Fibroblast of peridontal ligament (primary cell): ENCODE measurements at regions not wholly inside any gene's neighbourhood (a gene's known extent, or its start where the extent isn't known, plus 50 kb on each side); places are given as distances from the start of the nearest gene placed in this dataset.

Experiments used
- DNase-seq: peaks from one replicate; pipeline ENCODE4 v3.0.0-alpha.2; 2010; ENCODE audit errors: extremely low read depth

GRCh38 chr7:93015779-93016481, 101.8 kb downstream of the SAMD9 start:
- DNase-seq = peak; percentile 27

- peak; percentile 72 for DNase-seq
Observed at GRCh38 chr7:93015101-93015778, 102.5 kb downstream of the SAMD9 start.

- no peak for DNase-seq
Observed at GRCh38 chr7:93014410-93014809, 103.4 kb downstream of the SAMD9 start.

- DNase-seq = peak; percentile 53
Observed at GRCh38 chr7:93013446-93014061, 104.2 kb downstream of the SAMD9 start.

GRCh38 chr7:93011351-93012294, 106.2 kb downstream of the SAMD9 start:
- DNase-seq = peak; percentile 93

- DNase-seq = no peak
Observed at GRCh38 chr7:93008833-93009232, 108.9 kb downstream of the SAMD9 start.

GRCh38 chr7:93006480-93007095, 111.2 kb downstream of the SAMD9 start:
- DNase-seq = no peak

GRCh38 chr7:93004906-93005305, 112.9 kb downstream of the SAMD9 start:
- DNase-seq = no peak

- no peak for DNase-seq
Observed at GRCh38 chr7:92997719-92998118, 120.1 kb downstream of the SAMD9 start.

- peak; percentile 59 for DNase-seq
Observed at GRCh38 chr7:92997152-92997551, 120.6 kb downstream of the SAMD9 start.

GRCh38 chr7:92994901-92995300, 122.9 kb downstream of the SAMD9 start:
- no peak for DNase-seq

GRCh38 chr7:92992932-92993331, 124.8 kb downstream of the SAMD9 start:
- peak; percentile 53 for DNase-seq

- no peak for DNase-seq
Observed at GRCh38 chr7:92992483-92992882, 125.3 kb downstream of the SAMD9 start.

GRCh38 chr7:92991190-92991589, 126.6 kb downstream of the SAMD9 start:
- no peak for DNase-seq

GRCh38 chr7:92988941-92989545, 128.7 kb downstream of the SAMD9 start:
- DNase-seq = peak; percentile 51

GRCh38 chr7:92988051-92988450, 129.7 kb downstream of the SAMD9 start:
- peak; percentile 68 for DNase-seq

- DNase-seq = peak; percentile 46
Observed at GRCh38 chr7:92987538-92987937, 130.2 kb downstream of the SAMD9 start.

- DNase-seq = peak; percentile 89
Observed at GRCh38 chr7:92987095-92987494, 130.7 kb downstream of the SAMD9 start.

- DNase-seq = no peak
Observed at GRCh38 chr7:92982928-92983327, 134.9 kb downstream of the SAMD9 start.

- no peak for DNase-seq
Observed at GRCh38 chr7:92976931-92977330, 140.6 kb upstream of the CDK6 start.

GRCh38 chr7:92973974-92974373, 137.6 kb upstream of the CDK6 start:
- DNase-seq = peak; percentile 24
